ENCODE measurements at regions not wholly inside any gene's neighbourhood (a gene's known extent, or its start where the extent isn't known, plus 50 kb on each side); places are given as distances from the start of the nearest gene placed in this dataset.

DNA sequence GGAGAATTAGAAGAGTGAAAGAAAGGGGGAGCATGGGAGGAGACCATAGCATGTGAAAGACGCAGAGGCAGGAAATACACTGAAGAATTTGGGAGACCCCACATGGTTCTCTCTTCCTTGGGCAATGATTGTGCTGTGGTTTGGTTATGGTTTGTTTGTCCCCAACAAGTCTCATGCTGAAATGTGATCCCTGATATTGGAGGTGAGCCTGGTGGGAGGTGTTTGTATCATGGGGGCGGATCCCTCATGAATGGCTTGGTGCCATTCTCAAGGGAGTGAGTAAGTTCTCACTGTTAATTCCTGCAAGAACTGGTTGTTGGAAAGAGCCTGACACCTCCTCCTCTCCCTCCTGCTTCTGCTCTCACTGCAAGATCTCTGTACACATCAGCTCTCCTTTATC, 78.6 kb upstream of the RAI2 start:
- TF ChIP-seq, protein P1, sequence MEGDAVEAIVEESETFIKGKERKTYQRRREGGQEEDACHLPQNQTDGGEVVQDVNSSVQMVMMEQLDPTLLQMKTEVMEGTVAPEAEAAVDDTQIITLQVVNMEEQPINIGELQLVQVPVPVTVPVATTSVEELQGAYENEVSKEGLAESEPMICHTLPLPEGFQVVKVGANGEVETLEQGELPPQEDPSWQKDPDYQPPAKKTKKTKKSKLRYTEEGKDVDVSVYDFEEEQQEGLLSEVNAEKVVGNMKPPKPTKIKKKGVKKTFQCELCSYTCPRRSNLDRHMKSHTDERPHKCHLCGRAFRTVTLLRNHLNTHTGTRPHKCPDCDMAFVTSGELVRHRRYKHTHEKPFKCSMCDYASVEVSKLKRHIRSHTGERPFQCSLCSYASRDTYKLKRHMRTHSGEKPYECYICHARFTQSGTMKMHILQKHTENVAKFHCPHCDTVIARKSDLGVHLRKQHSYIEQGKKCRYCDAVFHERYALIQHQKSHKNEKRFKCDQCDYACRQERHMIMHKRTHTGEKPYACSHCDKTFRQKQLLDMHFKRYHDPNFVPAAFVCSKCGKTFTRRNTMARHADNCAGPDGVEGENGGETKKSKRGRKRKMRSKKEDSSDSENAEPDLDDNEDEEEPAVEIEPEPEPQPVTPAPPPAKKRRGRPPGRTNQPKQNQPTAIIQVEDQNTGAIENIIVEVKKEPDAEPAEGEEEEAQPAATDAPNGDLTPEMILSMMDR (IDR thresholded peaks at IDR 0.05; ENCODE audit: insufficient read depth, low read depth, low read length) = no peak
- H3K4me3 ChIP-seq (ENCODE audit: low read depth, low read length) = no peak overlapping the region
- no peak for DNase-seq (ENCODE audit: low read depth)

GRCh38 chrX:17933856-17934255, 72.8 kb upstream of the RAI2 start:
- TF ChIP-seq, protein P1 (IDR thresholded peaks at IDR 0.05; ENCODE audit: insufficient read depth, low read depth, low read length) = no peak
- H3K4me3 ChIP-seq (ENCODE audit: low read depth, low read length) = no peak overlapping the region
- no peak for DNase-seq (ENCODE audit: low read depth)

DNA sequence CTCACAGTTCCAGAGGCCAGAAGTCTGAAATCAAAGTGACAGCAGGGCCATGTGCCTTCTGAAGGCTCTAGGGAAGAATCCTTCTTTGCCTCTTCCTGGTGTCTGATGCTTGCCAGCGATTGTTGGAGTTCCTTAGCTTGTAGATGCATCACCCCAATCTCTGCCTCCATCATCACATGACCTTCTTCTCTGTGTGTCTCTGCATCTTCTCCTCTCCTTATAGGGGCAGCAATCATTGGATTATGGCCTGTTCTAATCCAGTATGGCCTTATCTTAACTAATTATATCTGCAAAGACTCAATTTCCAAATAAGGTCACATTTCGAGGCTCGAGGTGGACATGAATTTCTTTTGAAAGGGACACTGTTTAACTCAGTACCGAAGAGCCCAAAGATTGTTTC, 71.7 kb upstream of the RAI2 start:
- TF ChIP-seq, protein P1 (IDR thresholded peaks at IDR 0.05; ENCODE audit: insufficient read depth, low read depth, low read length) = no peak
- H3K4me3 ChIP-seq (ENCODE audit: low read depth, low read length) = no peak overlapping the region
- DNase-seq (ENCODE audit: low read depth) = no peak

DNA sequence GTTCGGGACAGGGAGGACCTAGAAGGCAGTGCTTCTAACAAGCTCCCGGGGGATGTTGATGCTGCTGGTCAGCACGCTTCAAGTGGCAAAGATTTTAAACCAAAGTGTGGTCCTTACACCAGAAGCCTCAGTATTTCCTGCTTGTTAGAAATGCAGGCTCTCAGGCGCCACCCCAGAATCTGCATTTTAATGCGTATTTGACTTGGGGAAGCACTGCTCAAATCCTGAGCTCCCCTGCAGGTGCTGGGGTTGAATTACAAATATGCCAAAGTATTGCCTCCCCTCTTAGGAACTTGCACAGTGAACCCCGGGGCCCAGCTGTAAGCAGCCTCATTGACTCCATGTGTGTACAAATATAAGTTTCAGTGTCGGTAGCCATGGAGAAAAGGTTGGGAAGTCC, 70.8 kb upstream of the RAI2 start:
- TF ChIP-seq, protein P1 (IDR thresholded peaks at IDR 0.05; ENCODE audit: insufficient read depth, low read depth, low read length) = no peak
- no peak for DNase-seq (ENCODE audit: low read depth)
- no peak overlapping the region for H3K4me3 ChIP-seq (ENCODE audit: low read depth, low read length)

- TF ChIP-seq, protein P1 (IDR thresholded peaks at IDR 0.05; ENCODE audit: insufficient read depth, low read depth, low read length) = no peak
Measured at GRCh38 chrX:17930850-17931249, 69.8 kb upstream of the RAI2 start.

GRCh38 chrX:17923546-17923945, 62.4 kb upstream of the RAI2 start:
- no peak for DNase-seq (ENCODE audit: low read depth)
- TF ChIP-seq, protein P1 (IDR thresholded peaks at IDR 0.05; ENCODE audit: insufficient read depth, low read depth, low read length) = no peak
- no peak overlapping the region for H3K4me3 ChIP-seq (ENCODE audit: low read depth, low read length)

More at GRCh38 chrX:17930850-17931249, 69.8 kb upstream of the RAI2 start:
- no peak for DNase-seq (ENCODE audit: low read depth)
- no peak overlapping the region for H3K4me3 ChIP-seq (ENCODE audit: low read depth, low read length)

DNA sequence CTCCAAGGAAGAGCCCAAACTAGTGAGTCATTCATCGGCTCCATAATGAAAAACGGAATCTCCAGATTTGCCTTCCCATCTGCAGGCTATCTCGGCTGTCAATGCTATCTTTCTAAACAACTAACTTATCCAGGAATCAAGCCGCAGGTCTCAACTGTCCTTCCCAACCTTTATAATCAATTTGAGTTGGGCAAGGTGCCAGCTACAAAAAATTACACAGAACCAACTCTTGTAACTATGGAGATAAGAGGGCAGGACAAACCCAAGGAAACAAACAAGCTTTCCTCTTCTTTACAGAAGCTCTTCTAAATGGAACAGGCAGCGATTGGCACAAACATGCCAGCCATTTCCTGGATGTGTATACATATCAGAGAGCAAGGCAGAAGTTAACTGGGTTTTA, 61.2 kb upstream of the RAI2 start:
- DNase-seq (ENCODE audit: low read depth) = no peak
- TF ChIP-seq, protein P1 (IDR thresholded peaks at IDR 0.05; ENCODE audit: insufficient read depth, low read depth, low read length) = no peak
- H3K4me3 ChIP-seq (ENCODE audit: low read depth, low read length) = no peak overlapping the region
